A673 (cell line): ENCODE measurements at regions not wholly inside any gene's neighbourhood (a gene's known extent, or its start where the extent isn't known, plus 50 kb on each side); places are given as distances from the start of the nearest gene placed in this dataset.

Experiments used
- BruUV-seq: library from RNA; stranded (reverse); fragments of 400-500 nt; replicated peaks from 2 replicates; lab custom pipeline; 2021; lab: Mats Ljungman, UMichigan
- CTCF ChIA-PET: fragments of 300-600 bp; sonication (Branson Sonifier 250); formaldehyde crosslinking; loops from one replicate; lab custom pipeline; 2022; ENCODE audit warnings: antibody characterized with exemption; lab: Charles Lee
- POLR2A ChIA-PET: fragments of 300-600 bp; sonication (Branson Sonifier 250); formaldehyde crosslinking; loops from one replicate; lab custom pipeline; 2022; ENCODE audit warnings: antibody characterized with exemption; ENCODE audit not compliant: low non-redundant PET; lab: Charles Lee
- DNase-seq: peaks from one replicate; pipeline ENCODE4 v3.0.0-alpha.2; 2015; ENCODE audit warnings: low spot score
- H3K27ac ChIP-seq: fragments of 200-600 bp; sonication (generic); 2 replicates; pipeline ENCODE4 v1.5.1; 2016; ENCODE audit warnings: mixed run types, low read depth, mild to moderate bottlenecking, mixed read lengths, antibody characterized with exemption, low read length; ENCODE audit not compliant: poor library complexity, severe bottlenecking
- H3K27me3 ChIP-seq: fragments of 200-600 bp; sonication (generic); replicated peaks from 2 replicates; pipeline ENCODE4 v1.6.1; 2017; ENCODE audit warnings: mixed run types, low read depth, mild to moderate bottlenecking, mixed read lengths, antibody characterized with exemption, low read length; ENCODE audit not compliant: insufficient read depth, poor library complexity
- H3K36me3 ChIP-seq: fragments of 200-600 bp; sonication (generic); 2 replicates; pipeline ENCODE4 v1.6.1; 2016; ENCODE audit warnings: mixed run types, mild to moderate bottlenecking, mixed read lengths, antibody characterized with exemption, low read length; ENCODE audit not compliant: insufficient read depth, poor library complexity, severe bottlenecking
- H3K4me1 ChIP-seq: fragments of 200-600 bp; sonication (generic); 2 replicates; pipeline ENCODE4 v1.6.1; 2017; ENCODE audit warnings: mixed run types, mild to moderate bottlenecking, mixed read lengths, antibody characterized with exemption, low read length; ENCODE audit not compliant: insufficient read depth, poor library complexity, severe bottlenecking
- H3K4me3 ChIP-seq: fragments of 200-600 bp; sonication (generic); 2 replicates; pipeline ENCODE4 v1.5.1; 2016; ENCODE audit warnings: low read depth, mixed run types, mild to moderate bottlenecking, mixed read lengths, low read length; ENCODE audit not compliant: poor library complexity, severe bottlenecking
- H3K9me3 ChIP-seq: fragments of 200-600 bp; sonication (generic); 2 replicates; pipeline ENCODE4 v1.6.1; 2016; ENCODE audit warnings: mixed run types, low read depth, mild to moderate bottlenecking, mixed read lengths, antibody characterized with exemption, low read length; ENCODE audit not compliant: poor library complexity, severe bottlenecking
- CTCF ChIP-seq: fragments of 300-800, 200-600 bp; sonication (generic); conservative IDR thresholded peaks from 2 replicates; pipeline ENCODE4 v1.5.1; 2017; ENCODE audit warnings: low read depth, mild to moderate bottlenecking, antibody characterized with exemption, low read length, moderate library complexity, mixed read lengths
- EZH2 ChIP-seq: fragments of 200-600 bp; sonication (generic); IDR thresholded peaks from 2 replicates; pipeline ENCODE4 v1.6.1; 2017; ENCODE audit warnings: borderline replicate concordance, low read depth, mild to moderate bottlenecking, mixed read lengths, antibody characterized with exemption, low read length; ENCODE audit not compliant: poor library complexity, severe bottlenecking
- intact Hi-C: fragments of 100-400 bp; cut with micrococcal nuclease; formaldehyde crosslinking; loops from one replicate; pipeline ENCODE4 v1.10.0; 2022; ENCODE audit not compliant: unreplicated experiment

DNA sequence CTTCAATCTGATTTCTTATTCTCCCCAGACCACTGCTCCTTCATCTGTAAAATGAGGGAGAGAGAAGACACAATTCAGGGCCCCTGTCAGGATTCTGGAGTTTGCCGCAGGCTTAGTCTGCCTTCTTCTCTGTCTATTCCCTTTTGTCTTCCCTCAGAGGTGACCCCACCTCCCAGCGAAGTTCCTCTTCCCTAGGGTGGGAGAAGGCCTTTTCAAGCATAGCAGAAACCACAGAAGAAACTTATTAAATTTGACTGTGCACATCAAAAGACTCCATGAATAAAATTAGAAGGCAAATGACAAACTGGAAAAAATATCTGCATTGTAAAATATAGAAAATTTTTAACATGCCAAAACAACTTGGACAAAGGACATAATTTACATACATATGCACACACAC is 148.8 kb downstream of the HNRNPD start:
- BruUV-seq: no TSS peak
- TF ChIP-seq EZH2: no peak
- H3K4me3 ChIP-seq: no peak overlapping the region
- H3K4me1 ChIP-seq: no peaks in the 10 kb centered on the region
- no peaks in the 10 kb centered on the region for H3K36me3 ChIP-seq
- DNase-seq: no peak
- ChIA-PET CTCF (no interaction called here), POLR2A (no interaction called here)
- no peaks in the 10 kb centered on the region for H3K27me3 ChIP-seq
- intact Hi-C loops: no loop called here
- no peak overlapping the region for H3K27ac ChIP-seq
- H3K9me3 ChIP-seq: no peaks in the 10 kb centered on the region

DNA sequence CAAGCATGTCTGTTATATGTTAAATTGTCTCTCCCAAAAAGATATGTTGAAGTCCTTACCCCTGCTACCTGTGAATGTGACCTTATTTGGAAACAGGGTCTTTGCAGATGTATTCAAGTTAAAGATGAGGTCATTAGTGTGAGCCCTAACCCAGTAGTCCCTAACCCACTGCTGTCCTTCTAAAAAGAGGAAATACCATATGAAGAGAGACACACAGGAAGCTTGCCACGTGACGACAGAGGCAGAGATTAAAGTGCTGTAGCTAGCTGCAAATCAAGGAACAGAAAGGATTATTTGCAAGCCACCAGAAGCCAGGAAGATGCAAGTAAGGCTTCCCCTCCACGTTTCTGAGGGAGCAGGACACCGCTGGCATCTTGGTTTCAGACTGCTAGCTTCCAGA is 150.1 kb downstream of the HNRNPD start:
- H3K36me3 ChIP-seq: no peaks in the 10 kb centered on the region
- intact Hi-C loops: no loop called here
- TF ChIP-seq CTCF: no peak
- TF ChIP-seq EZH2: no peak
- H3K27ac ChIP-seq: no peak overlapping the region
- H3K27me3 ChIP-seq: no peaks in the 10 kb centered on the region
- no TSS peak for BruUV-seq
- H3K9me3 ChIP-seq: no peaks in the 10 kb centered on the region
- POLR2A ChIA-PET: no interaction called here
- CTCF ChIA-PET: no interaction called here
- peak; percentile 7 for DNase-seq
- H3K4me3 ChIP-seq: no peak overlapping the region
- H3K4me1 ChIP-seq: no peaks in the 10 kb centered on the region

GRCh38 chr4:82219346-82219745 is 154.4 kb downstream of the HNRNPD start:
- no TSS peak for BruUV-seq

More at GRCh38 chr4:82219346-82219745, 154.4 kb downstream of the HNRNPD start:
- CTCF ChIA-PET: no interaction called here
- H3K4me3 ChIP-seq: no peak overlapping the region
- no peaks in the 10 kb centered on the region for H3K4me1 ChIP-seq
- no peak for DNase-seq
- POLR2A ChIA-PET: no interaction called here
- no peaks in the 10 kb centered on the region for H3K27me3 ChIP-seq
- no peaks in the 10 kb centered on the region for H3K36me3 ChIP-seq
- intact Hi-C loops: no loop called here
- H3K27ac ChIP-seq: no peak overlapping the region
- H3K9me3 ChIP-seq: no peaks in the 10 kb centered on the region
- TF ChIP-seq EZH2: no peak
- no peak for TF ChIP-seq CTCF
